AG09309 (cell line): ENCODE measurements at regions not wholly inside any gene's neighbourhood (a gene's known extent, or its start where the extent isn't known, plus 50 kb on each side); places are given as distances from the start of the nearest gene placed in this dataset.

Experiments used
- DNase-seq: peaks from one replicate; pipeline ENCODE4 v3.0.0-alpha.2; 2010; ENCODE audit warnings: low read depth
- H3K4me3 ChIP-seq: 2 replicates; pipeline ENCODE4 v1.5.1; 2011; ENCODE audit warnings: mild to moderate bottlenecking, low read depth, low read length, moderate library complexity; ENCODE audit not compliant: control insufficient read depth
- TF ChIP-seq, protein P1 (sequence below): IDR thresholded peaks from 2 replicates; pipeline ENCODE4 v1.5.1; 2011; ENCODE audit warnings: mild to moderate bottlenecking, low read depth, low read length, inconsistent platforms; ENCODE audit not compliant: insufficient read depth, control insufficient read depth; ENCODE audit errors: missing control alignments

DNA sequence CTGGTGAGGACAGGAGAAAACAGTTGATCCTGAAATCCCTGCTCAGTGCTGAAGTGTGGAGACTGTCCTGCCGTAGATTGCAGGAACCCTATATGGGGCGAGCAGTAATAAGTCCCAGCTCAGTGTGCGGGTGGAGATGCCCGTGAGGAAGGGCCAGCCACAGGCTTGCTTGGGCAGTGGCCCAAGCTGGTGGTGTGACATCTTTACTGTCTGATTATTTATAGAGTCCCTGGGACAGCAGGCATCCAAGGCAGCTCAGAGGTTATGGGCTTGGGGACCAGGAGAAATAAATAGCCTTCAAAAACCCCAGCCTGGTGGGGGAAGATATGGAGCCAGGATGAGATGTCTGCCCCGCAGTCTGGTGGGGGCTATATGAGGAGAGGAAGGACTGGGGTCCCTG is 170.7 kb upstream of the POU3F1 start:
- TF ChIP-seq, protein P1, sequence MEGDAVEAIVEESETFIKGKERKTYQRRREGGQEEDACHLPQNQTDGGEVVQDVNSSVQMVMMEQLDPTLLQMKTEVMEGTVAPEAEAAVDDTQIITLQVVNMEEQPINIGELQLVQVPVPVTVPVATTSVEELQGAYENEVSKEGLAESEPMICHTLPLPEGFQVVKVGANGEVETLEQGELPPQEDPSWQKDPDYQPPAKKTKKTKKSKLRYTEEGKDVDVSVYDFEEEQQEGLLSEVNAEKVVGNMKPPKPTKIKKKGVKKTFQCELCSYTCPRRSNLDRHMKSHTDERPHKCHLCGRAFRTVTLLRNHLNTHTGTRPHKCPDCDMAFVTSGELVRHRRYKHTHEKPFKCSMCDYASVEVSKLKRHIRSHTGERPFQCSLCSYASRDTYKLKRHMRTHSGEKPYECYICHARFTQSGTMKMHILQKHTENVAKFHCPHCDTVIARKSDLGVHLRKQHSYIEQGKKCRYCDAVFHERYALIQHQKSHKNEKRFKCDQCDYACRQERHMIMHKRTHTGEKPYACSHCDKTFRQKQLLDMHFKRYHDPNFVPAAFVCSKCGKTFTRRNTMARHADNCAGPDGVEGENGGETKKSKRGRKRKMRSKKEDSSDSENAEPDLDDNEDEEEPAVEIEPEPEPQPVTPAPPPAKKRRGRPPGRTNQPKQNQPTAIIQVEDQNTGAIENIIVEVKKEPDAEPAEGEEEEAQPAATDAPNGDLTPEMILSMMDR, result no peak
- no peak overlapping the region for H3K4me3 ChIP-seq
- no peak for DNase-seq

- no peak overlapping the region for H3K4me3 ChIP-seq
- DNase-seq, result no peak
Measured at GRCh38 chr1:38213646-38214434, 167.2 kb upstream of the POU3F1 start.

GRCh38 chr1:38210895-38211177 is 164.2 kb upstream of the POU3F1 start:
- DNase-seq, result no peak

More at GRCh38 chr1:38213646-38214434, 167.2 kb upstream of the POU3F1 start:
- TF ChIP-seq, protein P1, result no peak

GRCh38 chr1:38210021-38210894 is 163.7 kb upstream of the POU3F1 start:
- no peak overlapping the region for H3K4me3 ChIP-seq
- DNase-seq, result no peak
- TF ChIP-seq, protein P1, result no peak

More at GRCh38 chr1:38210895-38211177, 164.2 kb upstream of the POU3F1 start:
- no peak overlapping the region for H3K4me3 ChIP-seq
- TF ChIP-seq, protein P1, result no peak

GRCh38 chr1:38208716-38209632 is 162.4 kb upstream of the POU3F1 start:
- no peak overlapping the region for H3K4me3 ChIP-seq
- TF ChIP-seq, protein P1, result no peak
- DNase-seq, result no peak

DNA sequence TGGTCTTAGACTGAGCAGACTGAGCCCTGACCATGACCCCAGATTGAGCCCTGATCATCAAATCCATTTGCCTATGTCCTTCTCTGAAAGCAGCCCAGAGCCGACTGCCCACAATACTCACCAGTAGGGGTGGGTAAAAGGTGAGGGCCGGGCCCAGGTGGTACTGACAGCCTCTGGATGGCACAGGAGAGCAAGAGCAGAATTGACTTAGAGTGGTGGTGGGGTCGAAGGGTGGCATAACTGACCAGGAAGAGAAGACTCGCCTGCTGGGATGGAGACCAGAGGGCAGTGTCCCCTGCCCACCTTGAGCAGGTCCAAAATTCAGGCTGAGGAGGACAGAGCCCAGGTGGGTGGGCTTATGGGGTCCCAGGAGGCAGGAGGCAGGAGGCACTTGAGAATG is 161.3 kb upstream of the POU3F1 start:
- TF ChIP-seq, protein P1, result no peak
- no peak for DNase-seq
- no peak overlapping the region for H3K4me3 ChIP-seq
